Adipocyte (in vitro differentiated cells): ENCODE measurements at regions not wholly inside any gene's neighbourhood (a gene's known extent, or its start where the extent isn't known, plus 50 kb on each side); places are given as distances from the start of the nearest gene placed in this dataset.
"Not testable (repeated sequence)": the region's sequence is repeated elsewhere in the genome, so short reads cannot be mapped to it uniquely, and the experiment has no call there.

Source experiments
- DNase-seq: peaks from one replicate; pipeline ENCODE4 v3.0.0-alpha.2; 2015; ENCODE audit warnings: low read depth
- H3K27me3 ChIP-seq: replicated peaks from 2 replicates; pipeline ENCODE4 v1.7.0; 2013; ENCODE audit warnings: mild to moderate bottlenecking, low read length, moderate library complexity; ENCODE audit not compliant: control insufficient read depth, insufficient read depth
- H3K36me3 ChIP-seq: 2 replicates; pipeline ENCODE4 v1.7.0; 2013; ENCODE audit warnings: low read length, mild to moderate bottlenecking, moderate library complexity; ENCODE audit not compliant: control insufficient read depth, insufficient read depth, severe bottlenecking
- H3K4me1 ChIP-seq: 2 replicates; pipeline ENCODE4 v1.7.0; 2013; ENCODE audit warnings: mild to moderate bottlenecking, low read length, moderate library complexity; ENCODE audit not compliant: control insufficient read depth, insufficient read depth
- H3K4me3 ChIP-seq: 2 replicates; pipeline ENCODE4 v1.7.0; 2013; ENCODE audit warnings: mild to moderate bottlenecking, low read length, moderate library complexity
- H3K9ac ChIP-seq: 2 replicates; pipeline ENCODE4 v1.7.0; 2013; ENCODE audit warnings: mild to moderate bottlenecking, low read length, moderate library complexity
- H3K9me3 ChIP-seq: 2 replicates; pipeline ENCODE4 v1.7.0; 2013; ENCODE audit warnings: mild to moderate bottlenecking, low read length, moderate library complexity; ENCODE audit not compliant: control insufficient read depth

DNA sequence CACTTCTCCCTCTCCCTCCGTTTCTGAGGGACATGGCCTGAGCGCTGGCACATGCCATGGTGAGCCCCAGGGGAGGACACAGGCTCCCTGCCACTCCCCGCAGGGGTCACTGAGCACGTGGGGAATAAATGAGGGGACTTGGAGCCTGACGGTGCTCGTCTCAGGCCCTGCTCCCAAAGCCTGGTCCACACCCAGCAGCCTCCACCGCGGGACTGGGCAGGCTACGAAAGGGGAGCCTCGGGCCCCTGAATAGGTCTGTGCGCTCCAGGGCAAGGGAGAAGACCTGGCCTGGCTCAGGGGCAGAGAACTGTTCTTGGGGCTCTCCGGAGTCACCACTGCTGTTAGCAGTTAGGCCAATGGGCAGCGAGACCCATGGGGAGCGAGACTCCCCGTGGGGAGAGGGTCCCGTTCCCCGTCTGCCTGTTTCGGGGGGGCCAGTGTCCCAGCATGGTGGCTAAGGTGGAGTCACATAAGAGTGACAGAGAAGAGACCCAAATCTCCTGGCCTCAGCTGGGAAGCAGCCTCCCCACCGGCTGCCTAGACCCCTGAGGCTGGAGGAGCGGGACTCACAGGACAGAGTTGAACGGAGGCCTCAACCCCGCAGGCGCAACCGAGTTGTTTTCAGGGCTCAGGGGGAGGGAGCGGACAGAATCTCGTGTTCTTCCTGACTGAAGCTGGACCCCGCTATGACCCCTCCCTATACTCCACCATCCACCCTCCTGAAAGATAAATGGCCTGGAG lies 329.8 kb upstream of the SFSWAP start:
- Histone ChIP-seq H3K9me3 (no peaks in the 10 kb centered on the region), H3K36me3 (no peaks in the 10 kb centered on the region), H3K9ac (no peak overlapping the region), H3K27me3 (peaks cover 50% of the 10 kb centered on the region), H3K4me3 (no peak overlapping the region), H3K4me1 (no peaks in the 10 kb centered on the region)
- DNase-seq, result no peak

DNA sequence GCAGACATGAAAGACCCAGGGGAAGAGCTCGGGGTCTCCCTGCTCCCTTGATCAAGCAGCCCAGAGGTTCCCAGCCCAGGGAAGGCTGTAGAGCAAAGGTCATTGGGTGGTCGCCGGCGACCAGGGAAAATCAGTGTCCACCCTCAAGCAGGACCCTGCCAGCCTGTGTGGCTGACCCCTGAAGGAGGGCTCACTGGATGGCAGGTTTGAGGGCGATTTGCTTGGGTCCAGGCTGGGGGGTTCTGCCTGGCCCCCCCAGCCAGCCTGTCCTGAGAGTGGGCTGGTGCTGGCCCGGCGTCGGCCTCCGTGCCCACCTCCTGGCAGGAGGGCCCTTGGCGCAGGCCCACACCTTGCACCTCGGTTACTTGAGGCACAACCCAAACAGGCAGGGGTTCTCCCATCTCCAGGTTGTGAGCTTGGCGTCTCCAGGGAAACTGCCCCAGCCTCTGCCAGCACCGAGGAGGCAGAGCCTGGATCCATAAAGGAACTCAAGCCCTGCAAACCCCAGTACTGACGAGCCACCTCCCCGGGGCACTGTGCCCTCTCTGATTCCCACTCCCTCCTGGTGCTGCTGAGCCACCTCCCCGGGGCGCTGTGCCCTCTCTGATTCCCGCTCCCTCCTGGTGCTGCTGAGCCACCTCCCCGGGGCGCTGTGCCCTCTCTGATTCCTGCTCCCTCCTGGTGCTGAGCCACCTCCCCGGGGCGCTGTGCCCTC lies 329.0 kb upstream of the SFSWAP start:
- Histone ChIP-seq H3K9ac (no peak overlapping the region), H3K4me3 (no peak overlapping the region), H3K4me1 (no peaks in the 10 kb centered on the region), H3K36me3 (no peaks in the 10 kb centered on the region), H3K9me3 (no peaks in the 10 kb centered on the region), H3K27me3 (peaks cover 50% of the 10 kb centered on the region)
- DNase-seq, result no peak

DNA sequence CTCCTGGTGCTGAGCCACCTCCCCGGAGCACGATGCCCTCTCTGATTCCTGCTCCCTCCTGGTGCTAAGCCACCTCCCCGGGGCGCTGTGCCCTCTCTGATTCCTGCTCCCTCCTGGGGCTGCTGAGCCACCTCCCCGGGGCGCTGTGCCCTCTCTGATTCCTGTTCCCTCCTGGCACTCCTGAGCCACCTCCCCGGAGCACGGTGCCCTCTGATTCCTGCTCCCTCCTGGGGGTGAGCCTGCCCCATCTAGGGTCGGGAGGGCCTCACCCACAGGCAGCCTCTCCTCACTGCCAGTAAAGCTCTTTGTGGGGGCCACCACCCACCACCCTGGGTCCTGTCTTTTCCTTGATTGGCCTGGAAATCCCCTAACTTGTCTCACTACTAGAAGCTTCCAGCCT lies 327.6 kb upstream of the SFSWAP start:
- H3K36me3 ChIP-seq, result no peaks in the 10 kb centered on the region
- H3K4me1 ChIP-seq, result no peaks in the 10 kb centered on the region
- peaks cover 44% of the 10 kb centered on the region for H3K27me3 ChIP-seq
- no peaks in the 10 kb centered on the region for H3K9me3 ChIP-seq
- no peak for DNase-seq
- no peak overlapping the region for H3K4me3 ChIP-seq
- H3K9ac ChIP-seq, result no peak overlapping the region

DNA sequence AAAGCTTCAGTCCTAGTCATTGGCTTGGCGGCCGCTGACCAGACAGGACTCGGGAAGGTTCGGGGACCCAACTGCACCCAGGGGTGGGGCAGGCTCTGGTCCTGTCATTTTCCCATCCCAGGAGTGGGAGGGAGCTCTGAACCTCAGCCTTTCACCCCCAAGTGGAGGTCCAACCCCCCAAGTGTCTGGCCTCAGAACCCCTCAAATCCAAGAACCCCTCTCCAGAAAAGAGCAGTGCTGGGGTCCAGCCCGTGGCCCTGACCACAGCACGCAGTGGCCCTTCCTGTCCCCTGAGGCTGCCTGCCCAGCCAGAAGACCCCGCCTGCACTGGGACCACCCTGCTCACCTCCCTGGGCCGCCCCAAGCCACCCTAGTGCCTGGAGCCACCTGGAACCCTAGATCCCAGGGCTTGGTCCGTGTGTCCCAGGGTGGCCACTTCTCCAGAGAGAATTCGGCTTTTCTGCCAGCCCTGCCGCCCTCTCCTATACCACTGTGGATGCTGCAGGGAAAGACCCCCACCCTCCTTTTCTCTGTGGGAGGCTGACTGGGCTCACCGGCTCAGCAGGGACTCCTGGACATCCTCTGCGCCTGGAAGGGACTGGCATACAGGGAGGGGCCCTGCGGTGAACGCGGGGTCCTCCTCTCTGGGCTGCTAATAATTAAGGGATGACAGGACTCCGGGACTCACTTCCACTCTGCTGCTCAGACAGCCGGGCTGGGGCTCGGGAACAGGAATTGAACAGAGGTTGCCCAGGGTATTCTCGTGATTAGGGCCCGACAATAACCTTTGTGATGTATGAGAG lies 326.9 kb upstream of the SFSWAP start:
- no peak overlapping the region for H3K9ac ChIP-seq
- H3K4me1 ChIP-seq, result no peaks in the 10 kb centered on the region
- H3K27me3 ChIP-seq, result peaks cover 39% of the 10 kb centered on the region
- DNase-seq, result no peak
- H3K36me3 ChIP-seq, result no peaks in the 10 kb centered on the region
- no peak overlapping the region for H3K4me3 ChIP-seq
- no peaks in the 10 kb centered on the region for H3K9me3 ChIP-seq

DNA sequence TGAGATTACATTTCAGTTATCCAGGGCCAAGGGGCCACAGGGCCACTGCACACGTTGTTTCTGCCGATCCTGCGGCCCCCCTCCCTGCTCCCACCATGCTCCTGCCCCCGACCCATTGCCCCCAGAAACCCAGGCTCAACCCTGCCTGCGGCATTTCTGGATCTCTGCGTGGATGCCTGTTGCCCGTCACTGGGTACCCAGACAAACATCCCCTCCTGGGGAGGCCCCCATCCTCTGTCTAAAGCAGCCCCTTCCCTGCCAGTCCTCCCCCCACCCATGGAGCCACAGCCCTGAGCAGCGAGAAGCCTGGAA lies 326.4 kb upstream of the SFSWAP start:
- Histone ChIP-seq H3K4me1 (no peaks in the 10 kb centered on the region), H3K9ac (no peak overlapping the region), H3K9me3 (no peaks in the 10 kb centered on the region), H3K4me3 (no peak overlapping the region), H3K27me3 (peaks cover 36% of the 10 kb centered on the region), H3K36me3 (no peaks in the 10 kb centered on the region)
- DNase-seq, result no peak

DNA sequence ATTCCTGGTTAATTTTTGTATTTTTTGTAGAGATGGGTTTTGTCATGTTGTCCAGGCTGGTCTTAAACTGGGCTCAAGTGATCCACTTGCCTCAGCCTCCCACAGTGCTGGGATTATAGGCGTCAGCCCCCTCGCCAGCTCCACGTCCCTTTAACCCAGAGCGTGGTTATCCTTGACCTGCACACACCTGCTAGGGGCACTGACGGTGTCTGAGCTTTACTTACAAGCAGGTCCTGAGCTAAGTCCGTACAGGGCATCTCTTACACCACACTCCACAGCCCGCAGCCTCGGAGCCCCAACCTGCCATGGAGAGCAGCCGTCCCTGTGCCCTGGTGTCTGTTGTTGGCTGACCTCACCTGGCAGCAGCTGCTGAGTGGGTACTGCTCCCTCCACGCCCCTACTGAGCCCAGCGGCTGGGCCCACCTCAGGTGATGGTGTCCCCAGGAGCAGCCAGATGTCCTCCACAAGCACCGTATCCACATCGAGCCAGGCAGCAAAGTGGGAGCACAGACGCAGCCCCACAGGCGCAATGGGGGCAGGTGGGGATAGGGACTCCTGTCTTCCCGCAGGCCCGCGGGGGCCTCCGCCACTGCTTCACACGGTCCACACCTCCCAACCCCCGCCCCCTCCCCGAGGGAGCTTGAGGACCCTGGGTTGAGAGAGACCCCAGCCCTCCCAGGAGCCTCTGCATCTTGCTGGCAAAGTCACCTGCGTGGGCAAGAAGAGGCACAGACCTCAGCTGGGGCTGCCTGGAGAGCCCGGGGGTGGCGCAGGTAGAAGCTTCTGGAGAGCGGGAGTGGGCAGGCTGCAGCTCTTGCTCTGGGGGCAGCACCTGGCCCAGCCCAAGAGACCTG lies 325.4 kb upstream of the SFSWAP start:
- Histone ChIP-seq H3K4me3 (no peak overlapping the region), H3K36me3 (no peaks in the 10 kb centered on the region), H3K9ac (no peak overlapping the region), H3K4me1 (no peaks in the 10 kb centered on the region), H3K27me3 (peaks cover 33% of the 10 kb centered on the region), H3K9me3 (no peaks in the 10 kb centered on the region)
- DNase-seq, result no peak

DNA sequence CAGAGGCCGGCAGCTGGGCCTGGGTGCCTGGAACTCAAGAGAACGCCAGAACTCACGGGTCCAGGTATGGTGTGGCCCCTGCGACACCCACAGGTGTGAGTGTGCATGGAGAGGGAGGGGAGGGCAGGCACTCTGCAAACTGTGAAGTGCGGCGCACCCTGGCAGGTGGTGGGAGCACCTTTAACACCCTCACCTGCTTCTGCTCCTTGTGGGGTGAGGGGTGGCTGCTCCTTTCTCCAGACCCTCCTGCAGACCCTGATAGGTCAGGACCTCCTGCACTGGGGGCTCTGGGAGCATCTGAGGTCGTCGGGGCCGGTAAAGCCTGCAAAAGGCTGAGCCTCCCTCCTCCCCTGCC lies 324.7 kb upstream of the SFSWAP start:
- Histone ChIP-seq H3K27me3 (peaks cover 30% of the 10 kb centered on the region), H3K4me1 (no peaks in the 10 kb centered on the region), H3K36me3 (no peaks in the 10 kb centered on the region), H3K9ac (no peak overlapping the region), H3K4me3 (no peak overlapping the region), H3K9me3 (no peaks in the 10 kb centered on the region)
- no peak for DNase-seq

DNA sequence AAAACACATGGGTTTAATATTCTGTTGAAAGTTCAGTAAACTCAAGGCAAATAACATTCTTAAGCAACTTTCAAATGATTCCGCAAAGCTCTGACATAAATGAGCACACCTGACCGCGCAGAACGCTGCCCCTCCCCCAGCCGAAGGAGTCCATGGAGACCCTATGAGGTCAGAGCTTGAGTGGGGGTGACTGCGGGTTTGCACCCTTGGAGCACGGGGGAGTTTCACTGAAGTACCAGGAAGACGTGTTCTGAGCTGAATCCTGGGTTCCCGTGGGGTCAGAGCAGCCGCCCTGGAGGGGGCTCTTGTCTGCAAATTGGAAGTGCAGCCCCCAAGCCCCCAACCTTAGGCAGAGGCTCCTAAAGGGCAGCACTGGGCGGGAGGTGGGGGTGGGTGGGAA lies 324.1 kb upstream of the SFSWAP start:
- Histone ChIP-seq H3K27me3 (peaks cover 24% of the 10 kb centered on the region), H3K4me1 (no peaks in the 10 kb centered on the region), H3K9me3 (no peaks in the 10 kb centered on the region), H3K4me3 (no peak overlapping the region), H3K36me3 (no peaks in the 10 kb centered on the region), H3K9ac (no peak overlapping the region)
- DNase-seq, result no peak

DNA sequence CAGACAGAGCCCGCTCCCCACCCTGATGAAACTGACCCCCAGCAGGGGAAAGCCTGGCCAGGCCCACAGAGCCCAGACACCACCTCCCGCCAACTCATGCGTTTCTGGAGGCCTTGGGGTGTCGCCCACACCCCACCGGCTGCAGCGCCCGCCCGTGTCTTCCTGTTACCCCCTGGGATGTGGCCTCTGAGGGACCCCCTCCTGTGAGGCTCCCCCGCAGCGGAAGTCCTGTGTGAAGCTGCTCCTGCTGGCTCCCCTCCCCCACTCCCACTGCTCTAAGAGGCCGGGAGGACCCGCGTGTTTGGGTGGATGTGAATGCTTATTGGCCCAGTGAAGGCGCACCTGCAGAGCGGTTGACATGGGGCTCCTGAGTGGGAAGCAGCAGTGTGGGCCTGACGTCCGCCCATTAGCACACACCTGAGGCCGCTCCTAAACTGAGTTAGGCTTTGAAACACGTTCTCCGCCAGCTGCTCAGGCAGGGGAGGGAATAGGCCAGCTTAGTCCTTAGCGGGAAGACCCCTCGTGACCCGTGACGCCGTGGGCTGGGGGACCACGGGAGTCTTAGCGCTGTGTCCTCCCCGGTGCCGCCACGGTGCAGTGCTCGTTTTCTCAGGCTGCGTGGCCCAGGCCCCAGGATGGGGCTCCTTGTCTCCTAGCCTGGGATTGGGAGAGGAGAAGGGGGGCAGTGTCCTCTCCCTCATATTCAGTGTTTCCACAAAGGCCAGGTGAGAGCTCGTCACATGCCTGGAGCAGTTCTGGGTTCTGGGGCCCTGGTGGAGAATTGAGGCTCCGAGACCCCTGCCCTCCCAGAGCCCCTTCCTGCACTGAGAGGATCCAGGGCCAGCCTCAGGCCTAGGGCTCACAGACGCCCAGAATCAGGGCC lies 323.4 kb upstream of the SFSWAP start:
- Histone ChIP-seq H3K9me3 (no peaks in the 10 kb centered on the region), H3K4me1 (no peaks in the 10 kb centered on the region), H3K27me3 (peaks cover 24% of the 10 kb centered on the region), H3K4me3 (no peak overlapping the region), H3K9ac (no peak overlapping the region), H3K36me3 (no peaks in the 10 kb centered on the region)
- no peak for DNase-seq

DNA sequence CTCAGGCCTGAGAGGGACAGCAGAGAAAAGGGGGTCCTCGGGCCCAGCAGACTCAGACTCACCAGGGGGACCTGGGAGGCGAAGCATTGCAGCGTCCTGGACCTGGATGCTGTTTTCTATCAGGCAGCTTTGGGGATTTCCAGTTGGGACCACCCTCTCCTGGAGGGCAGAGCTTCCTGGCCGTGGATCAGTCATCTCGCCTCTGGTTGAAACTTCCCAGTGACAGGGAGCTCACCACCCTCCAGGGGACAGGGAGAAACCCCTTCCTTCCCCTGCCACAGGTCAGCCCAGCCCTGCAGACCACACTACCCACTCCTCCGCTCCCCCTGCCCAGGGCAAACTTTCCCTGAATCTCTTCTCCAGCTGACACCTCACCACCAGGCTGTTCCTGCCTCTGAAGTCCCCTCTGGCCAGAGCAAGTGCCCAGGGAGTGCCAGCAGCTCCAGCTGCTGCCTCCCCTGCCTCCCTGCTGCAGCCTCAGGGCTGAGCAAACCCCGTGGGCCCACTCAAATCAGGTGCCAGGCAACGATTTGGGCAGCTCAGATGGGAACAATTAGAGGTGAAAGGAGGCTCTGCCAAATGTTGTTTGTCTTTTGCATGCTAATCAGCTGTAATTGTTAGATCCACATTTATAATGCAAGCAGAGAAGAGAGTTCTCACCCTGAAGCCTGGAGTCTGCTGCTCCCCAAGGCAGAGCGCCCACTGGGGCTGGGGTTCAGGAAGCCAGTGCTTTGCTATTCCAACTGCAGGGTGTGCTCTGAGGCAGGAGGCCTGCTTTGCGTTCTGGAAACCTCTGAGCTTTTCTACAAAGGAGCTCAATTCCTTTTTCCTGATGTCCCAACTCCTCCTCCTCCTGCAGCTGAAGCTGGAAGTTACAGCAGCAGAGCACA lies 322.5 kb upstream of the SFSWAP start:
- H3K4me3 ChIP-seq, H3K36me3 ChIP-seq, DNase-seq, H3K9ac ChIP-seq, H3K4me1 ChIP-seq, H3K9me3 ChIP-seq: not testable (repeated sequence)
- peaks cover 23% of the 10 kb centered on the region for H3K27me3 ChIP-seq
